Esophagus squamous epithelium (tissue), 4 donors: ENCODE measurements at regions not wholly inside any gene's neighbourhood (a gene's known extent, or its start where the extent isn't known, plus 50 kb on each side); places are given as distances from the start of the nearest gene placed in this dataset.

Experiments used
- POLR2A ChIP-seq, 4 donors: fragments of 450-650 bp; IDR thresholded peaks; one replicate each; pipeline ENCODE4 v1.6.1; 2017; ENCODE audit warnings: antibody characterized with exemption in 4 of 4, mild to moderate bottlenecking in 4 of 4, moderate library complexity in 3 of 4
- TF ChIP-seq, protein P1 (sequence below), 6 experiments: fragments of 450-650 bp in 4 of 6; fragments of 200-600 bp in 2 of 6; sonication (generic) in 2 of 6; IDR thresholded peaks; one replicate each; pipeline ENCODE4 v1.5.1; 2016 to 2019; ENCODE audit warnings: antibody characterized with exemption in 6 of 6, mild to moderate bottlenecking in 4 of 6, moderate library complexity in 4 of 6

DNA sequence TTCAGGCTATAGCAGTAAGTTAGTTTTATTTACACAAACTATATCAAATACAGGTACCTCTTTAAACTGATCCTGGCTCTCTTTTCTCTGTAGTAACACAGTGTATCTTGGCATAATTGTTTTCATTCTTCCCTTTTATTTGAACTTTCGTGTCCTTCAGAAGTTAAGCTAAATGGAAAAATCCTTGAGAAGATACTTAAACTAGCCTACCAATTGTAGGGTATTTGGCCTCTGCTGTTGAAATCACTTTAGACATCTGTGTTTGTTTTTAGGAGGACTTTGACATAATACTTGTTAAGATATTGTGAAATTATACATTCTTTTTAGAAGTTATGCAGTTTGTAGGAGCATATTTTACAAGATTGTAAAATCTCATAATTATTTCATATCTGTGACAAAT is 90.3 kb upstream of the GK2 start:
- TF ChIP-seq, protein P1, sequence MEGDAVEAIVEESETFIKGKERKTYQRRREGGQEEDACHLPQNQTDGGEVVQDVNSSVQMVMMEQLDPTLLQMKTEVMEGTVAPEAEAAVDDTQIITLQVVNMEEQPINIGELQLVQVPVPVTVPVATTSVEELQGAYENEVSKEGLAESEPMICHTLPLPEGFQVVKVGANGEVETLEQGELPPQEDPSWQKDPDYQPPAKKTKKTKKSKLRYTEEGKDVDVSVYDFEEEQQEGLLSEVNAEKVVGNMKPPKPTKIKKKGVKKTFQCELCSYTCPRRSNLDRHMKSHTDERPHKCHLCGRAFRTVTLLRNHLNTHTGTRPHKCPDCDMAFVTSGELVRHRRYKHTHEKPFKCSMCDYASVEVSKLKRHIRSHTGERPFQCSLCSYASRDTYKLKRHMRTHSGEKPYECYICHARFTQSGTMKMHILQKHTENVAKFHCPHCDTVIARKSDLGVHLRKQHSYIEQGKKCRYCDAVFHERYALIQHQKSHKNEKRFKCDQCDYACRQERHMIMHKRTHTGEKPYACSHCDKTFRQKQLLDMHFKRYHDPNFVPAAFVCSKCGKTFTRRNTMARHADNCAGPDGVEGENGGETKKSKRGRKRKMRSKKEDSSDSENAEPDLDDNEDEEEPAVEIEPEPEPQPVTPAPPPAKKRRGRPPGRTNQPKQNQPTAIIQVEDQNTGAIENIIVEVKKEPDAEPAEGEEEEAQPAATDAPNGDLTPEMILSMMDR (IDR thresholded peaks at IDR 0.05): no peak
- TF ChIP-seq POLR2A (IDR thresholded peaks at IDR 0.05): no peak
